ENCODE measurements at regions not wholly inside any gene's neighbourhood (a gene's known extent, or its start where the extent isn't known, plus 50 kb on each side); places are given as distances from the start of the nearest gene placed in this dataset.

GRCh38 chr2:103961862-103962261, 892.1 kb upstream of the POU3F3 start:
- no peak overlapping the region for H3K4me2 ChIP-seq (ENCODE audit: low read length)

GRCh38 chr2:103962670-103963069, 891.2 kb upstream of the POU3F3 start:
- no peaks in the 10 kb centered on the region for H3K4me1 ChIP-seq (ENCODE audit: control insufficient read depth in 1 of 2, insufficient read depth in 2 of 2, low read length in 2 of 2)
- ChIA-PET POLR2A (no interaction called here), CTCF (no interaction called here), RAD21 (ENCODE audit: low non-redundant PET in 1 of 2, low total read pairs in 2 of 2, uncharacterized antibody in 2 of 2, unreplicated experiment in 2 of 2) (no interaction called here)
- no peaks in the 10 kb centered on the region for H3K9me2 ChIP-seq (ENCODE audit: insufficient read depth)
- H3K36me3 ChIP-seq (ENCODE audit: control insufficient read depth in 1 of 2, insufficient read depth in 2 of 2, low read length in 2 of 2), result no peaks in the 10 kb centered on the region
- H3K27me3 ChIP-seq (ENCODE audit: insufficient read depth, low read length), result no peaks in the 10 kb centered on the region
- no peak overlapping the region for H2AFZ ChIP-seq (ENCODE audit: low read depth, low read length, poor library complexity, severe bottlenecking)
- TF ChIP-seq YY1 (IDR thresholded peaks at IDR 0.05; ENCODE audit: extremely low read depth, insufficient replicate concordance, low read depth, low read length) (no peak), CBX3 (IDR thresholded peaks at IDR 0.05; ENCODE audit: low read depth) (no peak), ZNF274 (IDR thresholded peaks at IDR 0.05; ENCODE audit: low read depth, low read length) (no peak), ELF1 (IDR thresholded peaks at IDR 0.05; ENCODE audit: borderline replicate concordance, low read depth) (no peak), POLR2A (IDR thresholded peaks at IDR 0.05; ENCODE audit: borderline replicate concordance, extremely low read depth, insufficient read depth, insufficient read length) (no peak), POLR2AphosphoS5 (IDR thresholded peaks at IDR 0.05; ENCODE audit: low read depth, low read length) (no peak), CEBPB (IDR thresholded peaks at IDR 0.05; ENCODE audit: low read depth) (no peak)
- H3K4me2 ChIP-seq (ENCODE audit: low read length), result no peak overlapping the region
- H4K20me1 ChIP-seq (ENCODE audit: insufficient read depth), result no peaks in the 10 kb centered on the region
- no peak for ATAC-seq
- no peak for DNase-seq (ENCODE audit: low read depth, low spot score)
- no TSS peak for BruUV-seq (replicated peaks)
- H3K4me3 ChIP-seq (replicated peaks in 1 of 2; ENCODE audit: low read depth in 1 of 2, low read length in 2 of 2), result no peak overlapping the region
- no peaks in the 10 kb centered on the region for H3K79me2 ChIP-seq (ENCODE audit: insufficient read depth, low read length)
- no peak overlapping the region for H3K9ac ChIP-seq (ENCODE audit: low read length)
- H3K9me3 ChIP-seq (ENCODE audit: control insufficient read depth in 1 of 2, insufficient read depth in 1 of 2, low read depth in 1 of 2, low read length in 2 of 2), result peaks cover 9 to 13% of the 10 kb centered on the region in 2 experiments; a peak in 2 of 4 replicates
- intact Hi-C loops (cut with micrococcal nuclease), result no loop called here
- no peak overlapping the region for H3K27ac ChIP-seq (ENCODE audit: low read depth, low read length)

More at GRCh38 chr2:103961862-103962261, 892.1 kb upstream of the POU3F3 start:
- no TSS peak for BruUV-seq (replicated peaks)
- Histone ChIP-seq H3K27ac (ENCODE audit: low read depth, low read length) (no peak overlapping the region), H3K9me3 (ENCODE audit: control insufficient read depth in 1 of 2, insufficient read depth in 1 of 2, low read depth in 1 of 2, low read length in 2 of 2) (peaks cover 9 to 10% of the 10 kb centered on the region in 2 experiments; a peak in 2 of 4 replicates), H3K9ac (ENCODE audit: low read length) (no peak overlapping the region), H3K4me3 (replicated peaks in 1 of 2; ENCODE audit: low read depth in 1 of 2, low read length in 2 of 2) (no peak overlapping the region), H4K20me1 (ENCODE audit: insufficient read depth) (no peaks in the 10 kb centered on the region), H3K79me2 (ENCODE audit: insufficient read depth, low read length) (no peaks in the 10 kb centered on the region), H3K9me2 (ENCODE audit: insufficient read depth) (no peaks in the 10 kb centered on the region), H3K4me1 (ENCODE audit: control insufficient read depth in 1 of 2, insufficient read depth in 2 of 2, low read length in 2 of 2) (no peaks in the 10 kb centered on the region), H2AFZ (ENCODE audit: low read depth, low read length, poor library complexity, severe bottlenecking) (no peak overlapping the region), H3K27me3 (ENCODE audit: insufficient read depth, low read length) (no peaks in the 10 kb centered on the region), H3K36me3 (ENCODE audit: control insufficient read depth in 1 of 2, insufficient read depth in 2 of 2, low read length in 2 of 2) (no peaks in the 10 kb centered on the region)
- no peak for TF ChIP-seq EZH2 (IDR thresholded peaks at IDR 0.05)
- CTCF ChIA-PET, result no interaction called here
- POLR2A ChIA-PET, result no interaction called here
- ATAC-seq, result no peak
- DNase-seq (ENCODE audit: low read depth, low spot score), result no peak
- RAD21 ChIA-PET (ENCODE audit: low non-redundant PET in 1 of 2, low total read pairs in 2 of 2, uncharacterized antibody in 2 of 2, unreplicated experiment in 2 of 2), result no interaction called here
- intact Hi-C loops (cut with micrococcal nuclease), result no loop called here
